Uterus (tissue), 2 donors: ENCODE measurements at regions not wholly inside any gene's neighbourhood (a gene's known extent, or its start where the extent isn't known, plus 50 kb on each side); places are given as distances from the start of the nearest gene placed in this dataset.

Experiments used
- POLR2A ChIP-seq, 2 donors: fragments of 450-650 bp; IDR thresholded peaks; one replicate each; pipeline ENCODE4 v1.6.1; 2016; ENCODE audit warnings: antibody characterized with exemption in 2 of 2, mild to moderate bottlenecking in 1 of 2, moderate library complexity in 1 of 2
- TF ChIP-seq, protein P1 (sequence below), 4 experiments: fragments of 200-600 bp in 2 of 4; fragments of 450-650 bp in 2 of 4; sonication (generic) in 2 of 4; IDR thresholded peaks; one replicate each; pipeline ENCODE4 v1.5.1; 2016 to 2019; ENCODE audit warnings: antibody characterized with exemption in 4 of 4, mild to moderate bottlenecking in 2 of 4, moderate library complexity in 1 of 4

- TF ChIP-seq, protein P1, sequence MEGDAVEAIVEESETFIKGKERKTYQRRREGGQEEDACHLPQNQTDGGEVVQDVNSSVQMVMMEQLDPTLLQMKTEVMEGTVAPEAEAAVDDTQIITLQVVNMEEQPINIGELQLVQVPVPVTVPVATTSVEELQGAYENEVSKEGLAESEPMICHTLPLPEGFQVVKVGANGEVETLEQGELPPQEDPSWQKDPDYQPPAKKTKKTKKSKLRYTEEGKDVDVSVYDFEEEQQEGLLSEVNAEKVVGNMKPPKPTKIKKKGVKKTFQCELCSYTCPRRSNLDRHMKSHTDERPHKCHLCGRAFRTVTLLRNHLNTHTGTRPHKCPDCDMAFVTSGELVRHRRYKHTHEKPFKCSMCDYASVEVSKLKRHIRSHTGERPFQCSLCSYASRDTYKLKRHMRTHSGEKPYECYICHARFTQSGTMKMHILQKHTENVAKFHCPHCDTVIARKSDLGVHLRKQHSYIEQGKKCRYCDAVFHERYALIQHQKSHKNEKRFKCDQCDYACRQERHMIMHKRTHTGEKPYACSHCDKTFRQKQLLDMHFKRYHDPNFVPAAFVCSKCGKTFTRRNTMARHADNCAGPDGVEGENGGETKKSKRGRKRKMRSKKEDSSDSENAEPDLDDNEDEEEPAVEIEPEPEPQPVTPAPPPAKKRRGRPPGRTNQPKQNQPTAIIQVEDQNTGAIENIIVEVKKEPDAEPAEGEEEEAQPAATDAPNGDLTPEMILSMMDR (IDR thresholded peaks at IDR 0.05), result no peak
- no peak for TF ChIP-seq POLR2A (IDR thresholded peaks at IDR 0.05)
Measured at GRCh38 chr6:66848244-66848953, 1141.4 kb upstream of the EYS start.
